ENCODE measurements at regions not wholly inside any gene's neighbourhood (a gene's known extent, or its start where the extent isn't known, plus 50 kb on each side); places are given as distances from the start of the nearest gene placed in this dataset.

DNA sequence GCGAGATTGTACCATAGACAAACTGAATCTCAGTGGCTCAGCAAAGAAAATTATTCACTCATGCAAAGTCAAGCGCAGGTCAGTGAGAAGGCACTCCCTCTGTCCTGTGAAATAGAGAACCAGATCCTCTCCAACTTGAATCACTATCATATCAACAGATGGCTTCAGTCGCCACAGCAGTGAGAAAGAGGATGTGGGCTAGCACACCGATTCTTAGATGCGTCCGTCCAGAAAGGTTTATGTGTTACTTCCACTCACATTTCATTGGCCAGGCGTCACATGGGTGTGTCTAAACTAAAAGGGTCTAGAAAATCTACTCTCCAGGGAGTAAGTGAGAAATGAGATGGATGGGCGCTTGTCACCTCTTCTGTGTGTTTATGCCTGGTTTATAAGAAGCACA is 141.6 kb upstream of the KBTBD8 start:
- no peak for DNase-seq (ENCODE audit: low spot score)
- TF ChIP-seq, protein P1, sequence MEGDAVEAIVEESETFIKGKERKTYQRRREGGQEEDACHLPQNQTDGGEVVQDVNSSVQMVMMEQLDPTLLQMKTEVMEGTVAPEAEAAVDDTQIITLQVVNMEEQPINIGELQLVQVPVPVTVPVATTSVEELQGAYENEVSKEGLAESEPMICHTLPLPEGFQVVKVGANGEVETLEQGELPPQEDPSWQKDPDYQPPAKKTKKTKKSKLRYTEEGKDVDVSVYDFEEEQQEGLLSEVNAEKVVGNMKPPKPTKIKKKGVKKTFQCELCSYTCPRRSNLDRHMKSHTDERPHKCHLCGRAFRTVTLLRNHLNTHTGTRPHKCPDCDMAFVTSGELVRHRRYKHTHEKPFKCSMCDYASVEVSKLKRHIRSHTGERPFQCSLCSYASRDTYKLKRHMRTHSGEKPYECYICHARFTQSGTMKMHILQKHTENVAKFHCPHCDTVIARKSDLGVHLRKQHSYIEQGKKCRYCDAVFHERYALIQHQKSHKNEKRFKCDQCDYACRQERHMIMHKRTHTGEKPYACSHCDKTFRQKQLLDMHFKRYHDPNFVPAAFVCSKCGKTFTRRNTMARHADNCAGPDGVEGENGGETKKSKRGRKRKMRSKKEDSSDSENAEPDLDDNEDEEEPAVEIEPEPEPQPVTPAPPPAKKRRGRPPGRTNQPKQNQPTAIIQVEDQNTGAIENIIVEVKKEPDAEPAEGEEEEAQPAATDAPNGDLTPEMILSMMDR (IDR thresholded peaks at IDR 0.05; ENCODE audit: borderline replicate concordance, control extremely low read depth, extremely low read depth, insufficient read depth, missing control alignments) = no peak
- in situ Hi-C loops (cut with MboI; ENCODE audit: low sequenced_read_pairs, unreplicated experiment) = no loop called here

DNA sequence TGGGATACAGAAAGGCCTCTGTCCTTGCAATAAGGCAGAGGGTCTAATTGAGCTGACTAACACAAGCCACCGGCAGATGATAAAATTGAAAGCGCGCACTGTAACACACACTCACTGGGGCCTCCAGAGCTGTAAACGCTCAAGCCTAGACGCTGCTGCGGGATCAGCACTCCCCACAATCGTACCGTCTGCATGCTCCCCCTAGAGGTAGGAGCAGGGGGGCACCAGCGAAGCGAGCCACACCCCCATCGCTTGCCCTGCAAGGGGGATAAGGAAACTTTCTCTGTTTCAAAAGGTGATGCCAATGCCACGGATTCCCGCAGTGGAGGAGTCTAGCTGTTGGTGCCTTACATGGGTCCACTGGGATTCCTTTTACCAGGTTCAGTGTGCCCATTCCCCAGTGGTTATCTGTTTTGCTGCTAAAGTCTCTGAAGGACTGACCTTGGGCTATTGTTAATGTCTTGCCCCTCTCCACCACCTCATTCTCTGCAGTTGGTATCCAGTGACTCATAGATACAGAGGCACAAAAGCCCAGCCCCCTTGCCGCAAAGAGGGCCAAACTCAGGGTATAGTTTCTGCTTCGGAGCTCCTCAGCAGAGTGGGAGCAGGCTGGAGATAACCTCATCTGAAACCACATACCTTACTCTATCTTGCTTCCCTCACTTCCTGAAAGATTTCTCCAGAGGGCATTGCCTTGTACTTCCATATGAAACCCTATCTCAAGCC is 139.3 kb upstream of the KBTBD8 start:
- in situ Hi-C loops (cut with MboI; ENCODE audit: low sequenced_read_pairs, unreplicated experiment) = no loop called here
- TF ChIP-seq, protein P1 (IDR thresholded peaks at IDR 0.05; ENCODE audit: borderline replicate concordance, control extremely low read depth, extremely low read depth, insufficient read depth, missing control alignments) = no peak
- DNase-seq (ENCODE audit: low spot score) = no peak

DNA sequence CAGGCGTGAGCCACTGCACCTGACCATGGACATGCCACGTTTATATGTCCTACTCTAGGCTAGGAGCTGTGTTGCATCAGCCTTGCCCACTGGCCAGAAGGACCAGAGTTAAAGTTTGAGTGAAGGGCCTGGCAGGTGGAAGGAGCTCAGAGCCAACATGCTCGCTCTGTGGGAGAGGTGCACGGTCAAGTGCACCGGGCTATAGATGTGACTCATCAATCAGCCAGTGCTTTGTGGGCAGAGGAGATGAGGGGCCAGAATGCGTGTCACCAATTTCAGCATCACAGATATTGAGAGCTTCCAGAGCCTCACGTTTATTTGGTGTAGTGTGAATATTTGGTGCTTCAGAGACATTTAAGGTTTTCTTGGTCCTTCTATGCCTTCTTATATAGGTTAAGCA is 137.3 kb upstream of the KBTBD8 start:
- no peak for DNase-seq (ENCODE audit: low spot score)
- in situ Hi-C loops (cut with MboI; ENCODE audit: low sequenced_read_pairs, unreplicated experiment) = no loop called here
- TF ChIP-seq, protein P1 (IDR thresholded peaks at IDR 0.05; ENCODE audit: borderline replicate concordance, control extremely low read depth, extremely low read depth, insufficient read depth, missing control alignments) = no peak

DNA sequence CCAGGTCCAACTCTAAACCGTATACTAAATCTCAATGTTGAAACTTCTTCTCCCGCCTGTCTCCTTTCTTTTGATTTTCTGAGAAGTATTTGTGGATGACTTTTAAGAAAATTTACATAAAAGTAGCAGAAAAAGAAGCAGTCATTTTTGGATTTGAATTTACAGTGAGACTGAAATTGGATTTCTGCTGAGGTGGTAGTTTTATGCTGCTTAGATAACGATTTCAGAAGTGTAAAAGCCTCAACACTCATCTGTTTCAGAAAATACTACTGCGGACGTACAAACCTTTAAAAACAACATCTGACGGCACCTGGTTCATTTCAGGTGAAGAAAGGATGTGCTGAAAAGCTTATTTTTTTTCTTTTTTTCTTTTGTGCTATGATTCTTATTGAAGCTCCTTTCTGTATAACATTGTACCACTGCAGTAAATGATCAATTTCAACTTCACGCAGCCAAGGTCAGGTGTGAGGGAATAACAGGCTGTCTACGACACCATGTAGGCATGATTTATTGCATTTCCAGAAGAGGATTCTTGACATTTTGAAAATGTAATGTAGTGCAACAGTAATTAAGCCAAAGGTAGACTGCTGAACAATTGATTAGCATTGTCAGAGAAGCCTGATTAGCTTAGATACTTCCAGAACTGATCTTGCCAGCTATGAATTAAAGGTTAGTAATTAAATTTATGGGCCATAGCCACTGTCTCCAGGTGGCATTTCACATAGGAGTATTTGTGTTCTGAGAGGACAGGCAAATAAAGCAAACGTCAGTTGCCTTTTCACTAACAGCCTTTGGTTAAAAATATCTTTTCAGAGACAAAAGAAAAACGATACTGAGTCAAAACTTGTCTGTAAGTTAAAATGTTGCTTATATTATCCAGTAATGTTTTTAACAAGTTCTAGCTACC is 134.6 kb upstream of the KBTBD8 start:
- no peak for DNase-seq (ENCODE audit: low spot score)
- in situ Hi-C loops (cut with MboI; ENCODE audit: low sequenced_read_pairs, unreplicated experiment) = no loop called here
- TF ChIP-seq, protein P1 (IDR thresholded peaks at IDR 0.05; ENCODE audit: borderline replicate concordance, control extremely low read depth, extremely low read depth, insufficient read depth, missing control alignments) = no peak

DNA sequence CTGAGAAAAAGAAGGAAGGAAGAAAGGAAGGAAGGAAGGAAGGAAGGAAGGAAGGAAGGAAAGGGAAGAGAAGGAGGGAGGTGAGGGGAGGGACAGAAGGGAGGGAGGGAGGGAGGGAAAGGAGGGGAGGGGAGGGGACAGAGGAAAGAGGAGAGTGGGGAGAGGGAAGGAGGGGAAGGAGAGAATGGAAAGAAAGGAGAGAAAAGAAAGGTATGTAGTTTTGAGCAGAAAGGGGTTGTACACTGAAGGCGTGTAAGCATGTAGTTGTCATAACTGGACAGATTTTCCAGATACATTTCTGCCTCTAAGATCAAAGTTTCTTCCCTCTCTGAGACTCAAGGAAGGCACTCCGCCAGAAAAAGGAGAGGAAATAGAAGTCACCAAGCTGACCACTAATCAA is 113.4 kb upstream of the KBTBD8 start:
- TF ChIP-seq, protein P1 (IDR thresholded peaks at IDR 0.05; ENCODE audit: borderline replicate concordance, control extremely low read depth, extremely low read depth, insufficient read depth, missing control alignments) = no peak
- DNase-seq (ENCODE audit: low spot score) = no peak
- in situ Hi-C loops (cut with MboI; ENCODE audit: low sequenced_read_pairs, unreplicated experiment) = no loop called here

DNA sequence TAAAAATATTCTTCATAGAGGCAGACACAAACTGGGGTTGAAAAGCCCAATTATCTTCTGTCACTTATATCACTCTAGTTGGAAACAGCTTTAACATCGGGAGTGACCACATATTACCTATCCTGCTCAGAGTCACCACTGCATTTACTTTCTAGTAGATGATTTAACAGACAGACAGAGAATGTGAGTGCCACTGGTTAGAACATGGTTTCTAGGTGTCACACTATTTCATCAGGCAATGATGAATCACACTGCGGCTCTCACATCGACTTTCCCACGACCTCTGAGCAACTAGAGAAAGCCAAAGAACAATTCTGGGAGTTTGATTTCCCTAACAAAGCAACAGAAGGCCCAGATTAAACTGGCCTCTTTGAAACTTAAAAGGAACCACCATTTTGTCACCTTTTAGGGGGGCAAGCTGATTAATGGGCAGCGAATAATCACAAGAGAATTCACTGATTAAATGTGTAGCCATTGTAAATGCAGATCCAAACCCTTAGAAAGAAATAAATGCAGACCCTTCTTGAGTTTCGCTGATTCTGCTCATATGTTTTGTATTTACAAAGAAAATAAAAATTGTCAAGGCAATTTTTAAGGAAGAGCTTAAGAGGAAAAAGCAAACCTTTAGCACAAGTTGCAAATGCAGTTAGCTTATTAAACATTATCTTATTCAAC is 112.6 kb upstream of the KBTBD8 start:
- TF ChIP-seq, protein P1 (IDR thresholded peaks at IDR 0.05; ENCODE audit: borderline replicate concordance, control extremely low read depth, extremely low read depth, insufficient read depth, missing control alignments) = no peak
- in situ Hi-C loops (cut with MboI; ENCODE audit: low sequenced_read_pairs, unreplicated experiment) = no loop called here
- DNase-seq (ENCODE audit: low spot score) = no peak

Measured in GM13976 (cell line).